MM.1S (cell line): ENCODE measurements at regions not wholly inside any gene's neighbourhood (a gene's known extent, or its start where the extent isn't known, plus 50 kb on each side); places are given as distances from the start of the nearest gene placed in this dataset.

Experiments
- CTCF ChIP-seq: fragments of 300-600 bp; sonication (generic); IDR thresholded peaks from 2 replicates; pipeline ENCODE4 v1.5.1; 2016; ENCODE audit warnings: antibody characterized with exemption, low read length, mixed read lengths
- EZH2 ChIP-seq: fragments of 300-600 bp; sonication (generic); optimal IDR thresholded peaks from 2 replicates; pipeline ENCODE3; 2017; ENCODE audit warnings: low read depth, mild to moderate bottlenecking, antibody characterized with exemption, low read length, mixed read lengths

GRCh38 chr3:64397573-64397972 is 172.3 kb upstream of the PRICKLE2 start:
- TF ChIP-seq CTCF (no peak), EZH2 (no peak)
